Inflammatory macrophage treated with lipopolysaccharide for 4 hours (primary cell): ENCODE measurements at regions not wholly inside any gene's neighbourhood (a gene's known extent, or its start where the extent isn't known, plus 50 kb on each side); places are given as distances from the start of the nearest gene placed in this dataset.
"Not testable (repeated sequence)": the region's sequence is repeated elsewhere in the genome, so short reads cannot be mapped to it uniquely, and the experiment has no call there.

Experiments
- DNase-seq: peaks from one replicate; pipeline ENCODE4 v3.0.0-alpha.2; 2020

- no peak for DNase-seq
These were observed 52.7 kb upstream of the PLA2G4A start for GRCh38 chr1:186775881-186776560.

DNA sequence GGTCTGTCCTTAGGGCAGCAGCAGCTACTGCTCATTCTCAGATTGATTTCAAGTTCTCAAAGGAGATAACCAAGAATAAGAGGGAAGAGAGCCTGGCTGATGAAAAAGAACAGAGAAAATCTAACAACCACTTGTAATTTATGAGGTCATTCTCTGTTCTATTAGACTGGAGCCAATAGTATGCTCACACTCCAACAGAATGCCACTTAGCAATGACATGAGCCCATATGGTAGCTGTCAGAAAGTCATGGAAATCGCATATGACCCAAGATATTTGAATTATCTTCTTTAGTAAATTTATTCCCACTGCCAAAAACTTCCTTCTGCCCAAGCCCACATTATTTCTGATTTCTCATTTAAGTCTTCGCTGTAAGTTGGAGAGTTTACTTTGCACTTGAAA, 53.7 kb upstream of the PLA2G4A start:
- DNase-seq: no peak

- DNase-seq: no peak
These were observed 56.5 kb upstream of the PLA2G4A start for GRCh38 chr1:186772228-186772627.

GRCh38 chr1:186770421-186770820, 58.3 kb upstream of the PLA2G4A start:
- DNase-seq: peak; percentile 51

GRCh38 chr1:186768906-186769305, 59.8 kb upstream of the PLA2G4A start:
- DNase-seq: no peak

DNA sequence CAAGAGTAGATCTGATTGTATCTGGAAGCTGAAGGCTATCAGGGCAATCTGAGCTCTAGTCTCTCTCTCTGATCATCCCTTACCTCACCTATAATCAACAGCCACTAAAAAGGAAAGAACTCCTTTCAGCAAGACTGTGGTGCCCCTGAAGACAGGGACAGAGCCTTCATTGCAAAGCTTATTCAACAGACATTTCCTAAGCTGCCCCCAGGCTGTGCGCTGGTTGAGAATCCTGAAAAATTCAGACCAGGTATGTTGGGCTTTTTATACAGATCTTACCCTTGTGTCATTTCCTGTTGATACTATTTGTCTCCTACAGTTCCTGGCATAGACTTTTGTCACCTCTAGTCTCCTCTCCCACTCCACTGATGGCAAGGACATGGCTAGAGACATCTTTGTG, 63.3 kb upstream of the PLA2G4A start:
- no peak for DNase-seq

- no peak for DNase-seq
These were observed 65.6 kb upstream of the PLA2G4A start for GRCh38 chr1:186763107-186763506.

GRCh38 chr1:186762653-186763052, 66.1 kb upstream of the PLA2G4A start:
- DNase-seq: no peak

DNA sequence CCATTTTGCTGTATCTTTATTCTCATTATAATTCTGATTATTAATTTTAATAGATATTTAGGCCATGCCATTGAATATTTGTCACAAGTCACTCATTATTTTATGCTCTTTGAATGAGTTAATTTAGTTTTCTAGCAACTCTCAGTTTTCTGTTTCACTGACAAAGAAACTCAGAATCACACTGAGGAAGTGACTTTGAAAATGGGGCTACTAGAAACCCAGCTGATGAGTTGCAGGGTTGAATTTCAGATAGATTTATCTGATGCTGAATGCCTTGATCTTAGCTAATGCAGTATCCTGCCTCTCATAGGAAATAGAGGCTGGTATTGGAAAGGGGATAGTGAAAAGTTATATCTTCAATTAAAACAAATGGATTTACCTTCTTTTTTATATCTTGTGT, 67.4 kb upstream of the PLA2G4A start:
- no peak for DNase-seq

DNA sequence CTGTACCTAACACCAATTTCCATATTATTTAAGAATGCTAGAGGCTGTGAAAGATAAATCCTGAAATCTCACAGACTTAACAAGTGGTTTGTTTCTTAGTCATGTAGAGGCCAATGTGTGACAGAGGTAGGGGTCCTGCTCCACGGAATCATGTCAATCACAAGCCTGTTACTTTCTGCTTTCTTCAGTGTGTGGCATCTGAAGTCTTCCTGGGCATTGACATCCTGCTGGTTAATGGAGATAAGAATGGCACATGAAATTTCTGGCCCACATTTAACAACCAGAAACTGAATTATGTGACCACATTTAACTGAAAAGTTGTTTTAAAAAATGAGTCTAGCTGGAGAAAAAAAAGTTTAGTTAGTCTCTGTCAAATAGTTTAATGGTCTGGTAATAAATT, 68.3 kb upstream of the PLA2G4A start:
- DNase-seq: no peak

- DNase-seq: not testable (repeated sequence)
These were observed 69.7 kb upstream of the PLA2G4A start for GRCh38 chr1:186758896-186759606.

DNA sequence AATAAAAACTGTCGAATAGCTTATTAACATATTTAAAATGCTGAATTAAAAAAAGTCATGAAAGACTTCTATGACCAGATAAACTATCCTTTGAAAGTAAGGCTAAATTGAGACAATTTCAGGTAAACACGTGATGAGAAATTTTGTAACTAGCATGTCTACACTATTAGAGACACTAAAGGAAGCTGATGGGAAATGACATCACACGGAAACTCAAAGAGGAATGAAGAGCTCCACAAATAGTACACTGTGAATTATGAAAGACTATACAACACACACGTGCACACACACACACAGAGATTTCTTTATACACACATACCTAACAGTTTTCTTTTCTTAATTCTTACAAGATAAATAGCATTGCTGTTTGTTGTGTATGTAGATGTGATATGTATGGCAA, 70.9 kb upstream of the PLA2G4A start:
- DNase-seq: peak; percentile 40

DNA sequence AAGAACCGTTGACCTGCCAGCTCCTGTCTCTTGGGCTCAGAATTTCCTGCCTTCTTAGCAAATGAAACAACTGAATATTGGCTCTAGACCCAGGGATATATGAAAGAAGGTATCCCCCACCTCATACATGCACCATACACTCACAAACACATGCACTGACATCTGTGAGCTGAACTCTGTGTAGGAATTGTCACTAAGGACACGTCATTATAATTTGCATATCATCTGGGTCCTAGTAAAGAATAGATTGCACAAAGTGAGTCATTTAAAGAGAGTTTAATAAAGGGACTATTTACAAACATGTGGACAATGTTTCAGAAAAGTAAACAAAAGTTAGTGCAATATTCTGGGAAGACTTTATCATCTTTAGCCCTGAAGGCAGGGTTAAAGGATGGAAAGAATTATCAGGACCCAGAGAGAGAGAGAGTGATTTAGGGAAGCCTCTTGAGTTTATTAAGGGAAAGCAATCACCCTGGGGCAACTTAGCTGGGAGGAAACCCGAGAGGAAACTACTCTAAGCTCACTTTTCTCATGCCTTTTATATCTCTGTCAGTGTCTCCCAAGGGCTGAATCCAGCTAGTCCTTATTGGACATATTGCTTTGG, 74.1 kb upstream of the PLA2G4A start:
- peak; percentile 20 for DNase-seq

DNA sequence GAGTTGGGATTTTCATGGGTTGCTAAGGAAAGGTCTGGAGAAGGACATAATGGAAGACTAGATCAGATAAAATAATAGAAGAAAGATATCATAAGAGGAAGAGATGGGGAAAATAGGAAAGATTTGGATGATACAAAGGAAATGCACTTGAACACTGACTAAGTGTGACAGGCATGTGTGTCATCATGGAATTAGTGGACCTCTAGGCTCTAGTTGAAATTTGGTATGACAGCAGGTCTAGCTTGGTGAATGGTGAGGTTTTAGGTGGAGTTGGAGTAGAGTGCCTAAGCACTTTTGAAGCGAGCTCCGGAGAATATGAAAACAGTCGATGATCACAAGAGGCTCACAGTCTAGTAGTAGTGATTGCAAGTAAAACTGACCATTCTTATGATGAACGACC, 73.0 kb upstream of the PTGS2 start:
- DNase-seq: no peak

- peak; percentile 96 for DNase-seq
These were observed 70.0 kb upstream of the PTGS2 start for GRCh38 chr1:186750257-186750656.

- DNase-seq: no peak
These were observed 69.6 kb upstream of the PTGS2 start for GRCh38 chr1:186749820-186750219.

DNA sequence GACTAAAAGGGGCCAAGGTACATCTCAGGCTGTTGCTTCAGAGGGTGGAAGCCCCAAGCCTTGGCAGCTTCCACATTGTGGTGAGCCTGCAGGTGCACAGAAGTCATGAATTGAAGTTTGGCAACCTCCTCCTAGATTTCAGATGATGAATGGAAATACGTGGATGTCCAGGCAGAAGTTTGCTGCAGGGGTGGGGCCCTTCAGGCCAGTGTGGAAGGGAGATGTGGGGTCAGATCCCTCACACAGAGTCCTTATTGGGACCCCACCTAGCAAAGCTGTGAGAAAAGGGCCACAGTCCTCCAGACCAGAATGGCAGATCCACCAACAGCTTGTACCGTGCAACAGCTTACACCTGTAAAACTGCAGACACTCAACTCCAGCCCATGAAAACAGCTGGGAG, 67.4 kb upstream of the PTGS2 start:
- no peak for DNase-seq

GRCh38 chr1:186745531-186746146, 65.4 kb upstream of the PTGS2 start:
- no peak for DNase-seq

- DNase-seq: no peak
These were observed 61.4 kb upstream of the PTGS2 start for GRCh38 chr1:186741640-186742039.

- peak; percentile 88 for DNase-seq
These were observed 60.1 kb upstream of the PTGS2 start for GRCh38 chr1:186740324-186740723.

DNA sequence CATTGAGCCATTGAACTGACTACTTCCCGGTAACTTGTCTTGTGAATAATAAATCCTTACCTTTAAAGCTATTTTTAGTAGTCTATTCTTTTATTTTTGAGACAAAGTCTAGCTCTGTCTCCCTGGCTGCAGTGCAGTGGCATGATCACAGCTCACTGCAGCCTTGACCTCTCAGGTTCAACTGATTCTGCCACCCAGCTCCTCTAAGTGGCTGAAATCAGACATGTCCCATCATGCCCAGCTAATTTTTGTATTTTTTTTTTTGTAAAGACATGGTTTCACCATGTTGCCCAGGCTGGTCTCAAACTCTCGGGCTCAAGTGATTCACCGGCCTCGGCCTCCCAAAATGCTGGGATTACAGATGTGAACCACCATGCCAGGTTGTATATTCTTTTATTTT, 59.3 kb upstream of the PTGS2 start:
- DNase-seq: no peak

DNA sequence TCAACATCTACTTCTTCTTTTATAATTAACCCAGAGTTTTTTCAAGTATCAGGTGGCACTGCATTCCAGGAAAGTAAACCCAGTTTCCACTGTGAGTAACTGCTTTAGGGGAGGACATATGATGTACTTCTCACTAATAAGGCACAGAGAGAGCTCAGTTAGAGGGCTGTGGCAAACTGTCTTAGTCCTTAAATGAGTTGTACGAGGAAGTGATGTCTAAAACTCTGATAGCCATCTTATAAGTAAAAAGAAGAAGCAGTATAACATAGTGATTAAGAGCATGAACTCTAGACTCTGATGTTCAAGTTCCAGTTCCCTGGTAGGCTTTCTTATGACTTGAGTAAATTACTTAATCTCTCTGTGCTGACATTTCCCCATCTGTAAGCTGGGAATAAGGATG, 58.7 kb upstream of the PTGS2 start:
- peak; percentile 95 for DNase-seq

- no peak for DNase-seq
These were observed 56.9 kb upstream of the PTGS2 start for GRCh38 chr1:186736971-186737685.
